ENCODE measurements at regions not wholly inside any gene's neighbourhood (a gene's known extent, or its start where the extent isn't known, plus 50 kb on each side); places are given as distances from the start of the nearest gene placed in this dataset.
"Not testable (repeated sequence)": the region's sequence is repeated elsewhere in the genome, so short reads cannot be mapped to it uniquely, and the experiment has no call there.

DNA sequence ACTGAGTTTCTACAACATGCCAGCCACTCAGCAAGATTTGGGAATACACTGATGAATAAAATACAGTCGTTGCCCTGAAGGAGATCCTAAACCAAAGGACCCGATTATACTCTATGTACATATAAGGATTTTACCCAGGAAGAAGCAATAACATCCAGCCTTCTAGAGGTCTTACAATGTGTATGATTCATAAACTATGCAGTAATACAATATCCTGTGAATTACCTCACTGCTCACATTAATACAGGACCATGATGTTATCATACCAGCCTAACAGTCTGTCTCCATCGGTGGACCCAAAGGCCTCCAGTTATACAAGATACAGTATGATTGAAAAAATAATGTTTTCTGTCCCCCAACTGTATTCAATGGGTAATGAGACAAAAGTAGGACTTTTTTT is 310.5 kb upstream of the TRPM3 start:
- TF ChIP-seq MYC (IDR thresholded peaks at IDR 0.05; ENCODE audit: borderline replicate concordance, low read length) (no peak), NFE2L2 (conservative IDR thresholded peaks at IDR 0.05; ENCODE audit: low read length) (no peak), RNF2 (IDR thresholded peaks at IDR 0.05; ENCODE audit: borderline replicate concordance, low read depth) (no peak), CBX8 (IDR thresholded peaks at IDR 0.05) (no peak), CEBPB (IDR thresholded peaks at IDR 0.05) (no peak), RCOR1 (IDR thresholded peaks at IDR 0.05; ENCODE audit: low read depth, low read length) (no peak), FOSL2 (IDR thresholded peaks at IDR 0.05) (no peak), FOSL2 (CRISPR knock-in tag; IDR thresholded peaks at IDR 0.05) (no peak), ESRRA (IDR thresholded peaks at IDR 0.05; ENCODE audit: borderline replicate concordance, low read length) (no peak), ZC3H11A (IDR thresholded peaks at IDR 0.05) (no peak), HDAC2 (IDR thresholded peaks at IDR 0.05) (no peak), NR3C1 (IDR thresholded peaks at IDR 0.05) (no peak)
- TF ChIP-seq, protein P1, sequence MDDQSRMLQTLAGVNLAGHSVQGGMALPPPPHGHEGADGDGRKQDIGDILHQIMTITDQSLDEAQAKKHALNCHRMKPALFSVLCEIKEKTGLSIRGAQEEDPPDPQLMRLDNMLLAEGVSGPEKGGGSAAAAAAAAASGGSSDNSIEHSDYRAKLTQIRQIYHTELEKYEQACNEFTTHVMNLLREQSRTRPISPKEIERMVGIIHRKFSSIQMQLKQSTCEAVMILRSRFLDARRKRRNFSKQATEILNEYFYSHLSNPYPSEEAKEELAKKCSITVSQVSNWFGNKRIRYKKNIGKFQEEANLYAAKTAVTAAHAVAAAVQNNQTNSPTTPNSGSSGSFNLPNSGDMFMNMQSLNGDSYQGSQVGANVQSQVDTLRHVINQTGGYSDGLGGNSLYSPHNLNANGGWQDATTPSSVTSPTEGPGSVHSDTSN (IDR thresholded peaks at IDR 0.05): no peak
- Histone ChIP-seq H3K27ac (no peak overlapping the region), H3K9me3 (no peaks in the 10 kb centered on the region), H3K4me3 (no peak overlapping the region), H3K4me2 (no peak overlapping the region), H3K4me1 (no peaks in the 10 kb centered on the region)
- FAIRE-seq (no peak), DNase-seq (ENCODE audit: low read depth in 1 of 2, low spot score in 1 of 2) (no peak), ATAC-seq (no peak)
- 7% methylated on average over 3 of the region's 3 CpGs for WGBS (ENCODE audit: missing lambda C conversion rate)
- POLR2A ChIA-PET: no interaction called here
- CTCF ChIA-PET: no interaction called here

GRCh38 chr9:71407341-71407740 is 285.9 kb upstream of the TRPM3 start:
- FAIRE-seq; H3K4me1 ChIP-seq; POLR2A ChIA-PET; H3K27ac ChIP-seq; CTCF ChIA-PET; H3K4me2 ChIP-seq; DNase-seq (ENCODE audit: low read depth in 1 of 2, low spot score in 1 of 2); H3K9me3 ChIP-seq; H3K4me3 ChIP-seq; ATAC-seq: not testable (repeated sequence)
- 0% methylated on average over 2 of the region's 2 CpGs for WGBS (ENCODE audit: missing lambda C conversion rate)

GRCh38 chr9:71403106-71403505 is 281.7 kb upstream of the TRPM3 start:
- H3K4me1 ChIP-seq: no peaks in the 10 kb centered on the region
- H3K4me3 ChIP-seq: no peak overlapping the region
- no peaks in the 10 kb centered on the region for H3K9me3 ChIP-seq
- no peak overlapping the region for H3K4me2 ChIP-seq
- CTCF ChIA-PET: no interaction called here
- no peak overlapping the region for H3K27ac ChIP-seq
- WGBS (ENCODE audit: missing lambda C conversion rate): 40% methylated on average over 1 of the region's 1 CpG
- TF ChIP-seq HES2 (IDR thresholded peaks at IDR 0.05) (no peak), BCL3 (IDR thresholded peaks at IDR 0.05) (no peak), HMGXB4 (CRISPR knock-in tag; IDR thresholded peaks at IDR 0.05; ENCODE audit: borderline replicate concordance) (no peak), CHD4 (IDR thresholded peaks at IDR 0.05; ENCODE audit: borderline replicate concordance) (no peak), KDM5A (IDR thresholded peaks at IDR 0.05) (no peak), EHF (CRISPR knock-in tag; IDR thresholded peaks at IDR 0.05) (no peak), POLR2AphosphoS2 (conservative IDR thresholded peaks at IDR 0.05; ENCODE audit: low read length) (no peak), GATA3 (IDR thresholded peaks at IDR 0.05; ENCODE audit: borderline replicate concordance) (no peak), CTCF (IDR thresholded peaks at IDR 0.05) (no peak)
- TF ChIP-seq, protein P2, sequence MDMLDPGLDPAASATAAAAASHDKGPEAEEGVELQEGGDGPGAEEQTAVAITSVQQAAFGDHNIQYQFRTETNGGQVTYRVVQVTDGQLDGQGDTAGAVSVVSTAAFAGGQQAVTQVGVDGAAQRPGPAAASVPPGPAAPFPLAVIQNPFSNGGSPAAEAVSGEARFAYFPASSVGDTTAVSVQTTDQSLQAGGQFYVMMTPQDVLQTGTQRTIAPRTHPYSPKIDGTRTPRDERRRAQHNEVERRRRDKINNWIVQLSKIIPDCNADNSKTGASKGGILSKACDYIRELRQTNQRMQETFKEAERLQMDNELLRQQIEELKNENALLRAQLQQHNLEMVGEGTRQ (IDR thresholded peaks at IDR 0.05): no peak
- TF ChIP-seq, protein P3, sequence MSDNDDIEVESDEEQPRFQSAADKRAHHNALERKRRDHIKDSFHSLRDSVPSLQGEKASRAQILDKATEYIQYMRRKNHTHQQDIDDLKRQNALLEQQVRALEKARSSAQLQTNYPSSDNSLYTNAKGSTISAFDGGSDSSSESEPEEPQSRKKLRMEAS (IDR thresholded peaks at IDR 0.05): no peak
- TF ChIP-seq, protein P1 (IDR thresholded peaks at IDR 0.05): no peak
- POLR2A ChIA-PET: no interaction called here
- no peak for DNase-seq (ENCODE audit: low read depth in 1 of 2, low spot score in 1 of 2)
- ATAC-seq: no peak
- FAIRE-seq: no peak

Data from A549 (cell line).